ENCODE measurements at regions not wholly inside any gene's neighbourhood (a gene's known extent, or its start where the extent isn't known, plus 50 kb on each side); places are given as distances from the start of the nearest gene placed in this dataset.

- TF ChIP-seq CTCF (IDR thresholded peaks at IDR 0.05), result no peak
- no peak for TF ChIP-seq POLR2AphosphoS5 (IDR thresholded peaks at IDR 0.05)
- TF ChIP-seq POLR2A (IDR thresholded peaks at IDR 0.05), result no peak
- no peak for TF ChIP-seq EP300 (IDR thresholded peaks at IDR 0.05; ENCODE audit: low read depth)
These were observed 102.9 kb upstream of the HAAO start for GRCh38 chr2:42895134-42895790.

All from transverse colon (tissue), 4 donors.